ENCODE measurements at regions not wholly inside any gene's neighbourhood (a gene's known extent, or its start where the extent isn't known, plus 50 kb on each side); places are given as distances from the start of the nearest gene placed in this dataset.

DNA sequence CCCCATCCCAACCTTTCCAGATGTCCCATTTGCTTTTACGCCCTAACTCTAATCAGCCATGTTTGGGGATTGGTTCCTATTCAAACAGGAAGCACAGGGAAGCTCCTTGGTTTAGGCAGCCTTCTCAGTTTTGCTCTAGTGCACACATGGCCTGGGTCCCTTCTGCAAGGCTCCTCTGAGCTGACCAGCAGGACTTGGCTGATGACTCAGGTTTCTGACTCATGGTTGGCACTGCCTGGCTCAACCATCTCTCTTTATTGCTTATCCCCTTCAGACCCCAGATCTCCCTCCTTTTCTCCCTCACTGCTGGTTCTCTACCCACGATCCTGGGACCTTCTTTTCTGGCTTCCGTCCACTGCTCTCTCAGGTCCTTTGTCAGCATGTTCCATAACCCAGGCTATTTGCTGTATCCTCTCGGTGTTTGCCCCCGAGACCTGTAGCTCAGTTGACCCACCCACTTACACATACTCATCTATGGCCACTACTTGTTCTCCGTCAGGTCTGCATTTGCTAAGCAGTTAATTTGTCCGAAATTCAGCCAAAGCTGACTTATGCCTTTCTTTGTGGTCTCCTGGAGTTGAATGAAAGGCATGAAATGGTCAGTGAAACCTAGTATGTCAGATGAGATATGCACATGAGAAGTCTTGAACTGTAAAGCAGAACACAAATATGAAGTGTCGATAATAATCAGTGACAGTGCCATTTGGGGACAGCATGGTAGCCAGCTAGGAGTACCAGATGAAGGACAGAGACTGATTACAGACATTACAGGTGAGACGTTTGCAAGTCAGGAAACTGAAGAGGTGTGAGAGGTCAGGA, 323.5 kb upstream of the ROPN1 start:
- Mint-ChIP-seq H3K36me3 (no peaks in the 10 kb centered on the region), H3K27me3 (no peaks in the 10 kb centered on the region), H3K27ac (no peak overlapping the region), H3K4me3 (no peak overlapping the region), H3K9me3 (peaks cover 0 to 4% (median 0%) of the 10 kb centered on the region in 3 donors), H3K4me1 (no peaks in the 10 kb centered on the region)
- ChIA-PET POLR2A (no interaction called here), CTCF (no interaction called here)
- H3K27ac ChIP-seq (ENCODE audit: low read length), result no peak overlapping the region
- 75% methylated on average over 7 of the region's 9 CpGs for WGBS (ENCODE audit: insufficient coverage)
- DNase-seq, result no peak
- no peak for ATAC-seq (replicated peaks in 1 of 4)
- H3K4me3 ChIP-seq (ENCODE audit: control insufficient read depth in 1 of 2, extremely low read depth in 1 of 2, low read length in 1 of 2), result no peak overlapping the region
- no peaks in the 10 kb centered on the region for H3K4me1 ChIP-seq (ENCODE audit: control insufficient read depth in 1 of 2, extremely low read depth in 1 of 2, insufficient read depth in 2 of 2, low read length in 2 of 2)
- peaks cover 0 to 5% of the 10 kb centered on the region in 2 experiments for H3K27me3 ChIP-seq (replicated peaks in 1 of 2; ENCODE audit: control insufficient read depth in 2 of 2, extremely low read depth in 1 of 2, insufficient read depth in 2 of 2, low read length in 1 of 2)
- H3K9me3 ChIP-seq, result no peaks in the 10 kb centered on the region
- H3K36me3 ChIP-seq (ENCODE audit: control insufficient read depth in 2 of 2, extremely low read depth in 1 of 2, insufficient read depth in 1 of 2, low read length in 1 of 2), result no peaks in the 10 kb centered on the region

DNA sequence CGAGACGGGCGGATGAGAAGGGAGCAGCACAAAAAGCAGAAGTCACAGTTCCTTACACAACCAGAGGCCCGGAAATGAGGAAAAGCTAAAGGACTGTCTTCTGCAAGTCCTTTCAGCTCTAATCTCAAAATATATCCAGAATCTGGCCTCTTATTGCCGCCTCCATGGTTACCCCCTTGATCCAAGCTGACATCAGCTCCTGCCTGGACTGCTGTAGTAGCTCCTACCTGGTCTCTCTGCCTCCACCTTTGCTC, 324.0 kb upstream of the ROPN1 start:
- 31% methylated on average over 2 of the region's 5 CpGs for WGBS (ENCODE audit: insufficient coverage)
- no peaks in the 10 kb centered on the region for H3K4me1 ChIP-seq (ENCODE audit: control insufficient read depth in 1 of 2, extremely low read depth in 1 of 2, insufficient read depth in 2 of 2, low read length in 2 of 2)
- peaks cover 0 to 4% (median 0%) of the 10 kb centered on the region in 3 donors for H3K9me3 Mint-ChIP-seq
- ChIA-PET POLR2A (no interaction called here), CTCF (no interaction called here)
- no peaks in the 10 kb centered on the region for H3K4me1 Mint-ChIP-seq
- H3K4me3 Mint-ChIP-seq, result no peak overlapping the region
- no peak overlapping the region for H3K4me3 ChIP-seq (ENCODE audit: control insufficient read depth in 1 of 2, extremely low read depth in 1 of 2, low read length in 1 of 2)
- H3K27me3 ChIP-seq (replicated peaks in 1 of 2; ENCODE audit: control insufficient read depth in 2 of 2, extremely low read depth in 1 of 2, insufficient read depth in 2 of 2, low read length in 1 of 2), result peaks cover 0 to 5% of the 10 kb centered on the region in 2 experiments
- no peak overlapping the region for H3K27ac ChIP-seq (ENCODE audit: low read length)
- ATAC-seq (replicated peaks in 1 of 4), result no peak
- H3K27me3 Mint-ChIP-seq, result peaks cover 0 to 1% of the 10 kb centered on the region in 2 donors
- H3K36me3 Mint-ChIP-seq, result no peaks in the 10 kb centered on the region
- no peak for DNase-seq
- no peaks in the 10 kb centered on the region for H3K36me3 ChIP-seq (ENCODE audit: control insufficient read depth in 2 of 2, extremely low read depth in 1 of 2, insufficient read depth in 1 of 2, low read length in 1 of 2)
- H3K27ac Mint-ChIP-seq, result no peak overlapping the region
- no peaks in the 10 kb centered on the region for H3K9me3 ChIP-seq

DNA sequence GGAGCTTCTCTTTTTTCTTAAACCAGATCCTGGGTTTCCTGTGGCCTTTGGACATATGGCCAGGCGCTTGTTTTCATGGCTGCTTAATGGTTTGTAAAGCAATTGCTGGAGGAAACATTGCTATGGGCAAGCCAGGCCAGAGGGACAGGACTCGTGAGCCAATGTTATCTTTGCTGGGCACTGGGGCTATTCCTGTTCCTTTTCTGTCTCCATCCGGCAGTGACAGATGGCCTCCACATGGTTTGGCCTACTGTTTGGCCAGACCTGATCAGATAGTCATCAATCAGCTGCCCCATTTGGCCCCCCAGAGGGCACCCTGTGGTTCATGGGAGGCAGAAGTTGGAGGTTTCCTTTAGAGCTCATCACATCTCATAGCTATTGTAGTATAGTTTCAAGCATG, 326.1 kb upstream of the ROPN1 start:
- ATAC-seq (replicated peaks in 1 of 4) (no peak), DNase-seq (no peak)
- Histone ChIP-seq H3K4me3 (ENCODE audit: control insufficient read depth in 1 of 2, extremely low read depth in 1 of 2, low read length in 1 of 2) (no peak overlapping the region), H3K4me1 (ENCODE audit: control insufficient read depth in 1 of 2, extremely low read depth in 1 of 2, insufficient read depth in 2 of 2, low read length in 2 of 2) (no peaks in the 10 kb centered on the region), H3K36me3 (ENCODE audit: control insufficient read depth in 2 of 2, extremely low read depth in 1 of 2, insufficient read depth in 1 of 2, low read length in 1 of 2) (no peaks in the 10 kb centered on the region), H3K27ac (ENCODE audit: low read length) (no peak overlapping the region), H3K9me3 (no peaks in the 10 kb centered on the region), H3K27me3 (replicated peaks in 1 of 2; ENCODE audit: control insufficient read depth in 2 of 2, extremely low read depth in 1 of 2, insufficient read depth in 2 of 2, low read length in 1 of 2) (peaks cover 0 to 5% of the 10 kb centered on the region in 2 experiments)
- ChIA-PET POLR2A (no interaction called here), CTCF (no interaction called here)
- H3K4me3 Mint-ChIP-seq, result no peak overlapping the region
- H3K4me1 Mint-ChIP-seq, result no peaks in the 10 kb centered on the region
- WGBS (ENCODE audit: insufficient coverage), result 66% methylated on average over 3 of the region's 3 CpGs
- H3K27ac Mint-ChIP-seq, result no peak overlapping the region
- H3K27me3 Mint-ChIP-seq, result peaks cover 5 to 15% of the 10 kb centered on the region in 2 donors
- peaks cover 0 to 4% (median 0%) of the 10 kb centered on the region in 3 donors for H3K9me3 Mint-ChIP-seq
- no peaks in the 10 kb centered on the region for H3K36me3 Mint-ChIP-seq

DNA sequence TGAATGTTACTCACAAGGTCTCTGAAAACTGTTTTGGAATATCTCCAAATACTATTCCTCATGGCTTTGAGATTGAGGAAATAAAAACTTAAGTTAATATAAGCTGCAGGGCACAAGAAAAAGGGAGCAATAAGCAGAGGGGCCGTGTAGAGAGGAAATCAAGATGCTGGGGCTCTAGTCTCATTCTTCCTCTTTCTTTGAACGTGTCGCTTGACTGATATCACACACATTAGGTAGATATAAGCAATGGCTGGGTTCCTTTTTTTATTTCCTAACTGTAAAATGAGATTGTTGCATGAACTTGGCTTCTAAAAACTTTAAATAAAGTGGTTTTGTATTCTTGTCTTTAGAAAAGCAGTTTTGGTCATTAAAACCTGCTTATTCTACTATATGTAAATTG, 326.7 kb upstream of the ROPN1 start:
- Histone ChIP-seq H3K36me3 (ENCODE audit: control insufficient read depth in 2 of 2, extremely low read depth in 1 of 2, insufficient read depth in 1 of 2, low read length in 1 of 2) (no peaks in the 10 kb centered on the region), H3K4me3 (ENCODE audit: control insufficient read depth in 1 of 2, extremely low read depth in 1 of 2, low read length in 1 of 2) (no peak overlapping the region), H3K27me3 (replicated peaks in 1 of 2; ENCODE audit: control insufficient read depth in 2 of 2, extremely low read depth in 1 of 2, insufficient read depth in 2 of 2, low read length in 1 of 2) (peaks cover 0 to 5% of the 10 kb centered on the region in 2 experiments), H3K27ac (ENCODE audit: low read length) (no peak overlapping the region), H3K4me1 (ENCODE audit: control insufficient read depth in 1 of 2, extremely low read depth in 1 of 2, insufficient read depth in 2 of 2, low read length in 2 of 2) (no peaks in the 10 kb centered on the region), H3K9me3 (no peaks in the 10 kb centered on the region)
- Mint-ChIP-seq H3K4me3 (no peak overlapping the region), H3K4me1 (no peaks in the 10 kb centered on the region), H3K27ac (no peak overlapping the region), H3K27me3 (peaks cover 9 to 15% of the 10 kb centered on the region in 2 donors), H3K36me3 (no peaks in the 10 kb centered on the region), H3K9me3 (peaks cover 0 to 4% (median 0%) of the 10 kb centered on the region in 3 donors)
- DNase-seq, result no peak
- POLR2A ChIA-PET, result interaction anchor here in 1 of 2 donors (0.6 kb wide), 1 partner anchor 25 kb away, joined by 3 read pairs; no protein-coding TSS in a partner anchor
- 0% methylated on average over 1 of the region's 3 CpGs for WGBS (ENCODE audit: insufficient coverage)
- CTCF ChIA-PET, result no interaction called here
- no peak for ATAC-seq (replicated peaks in 1 of 4)

DNA sequence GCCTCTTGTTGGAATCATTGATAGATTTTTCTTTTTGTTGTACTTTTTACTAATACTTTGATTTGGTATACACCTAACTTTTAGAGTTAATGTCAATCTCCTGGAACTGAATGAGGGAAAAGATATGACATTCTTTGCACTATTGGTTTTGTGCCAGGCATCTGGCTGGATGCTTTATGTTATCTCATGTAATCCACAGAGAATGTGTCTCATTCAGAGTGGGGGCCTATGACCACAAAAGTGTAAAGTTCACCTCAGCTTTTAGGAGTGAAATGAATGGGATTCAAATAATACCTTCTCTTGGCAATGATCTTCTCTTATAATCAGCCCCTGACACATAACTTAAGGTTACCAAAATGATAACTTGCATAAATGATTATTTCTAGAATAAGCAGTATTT, 329.1 kb upstream of the ROPN1 start:
- ChIA-PET CTCF (no interaction called here), POLR2A (no interaction called here)
- DNase-seq (no peak), ATAC-seq (replicated peaks in 1 of 4) (no peak)
- no peaks in the 10 kb centered on the region for H3K9me3 Mint-ChIP-seq
- H3K36me3 Mint-ChIP-seq, result no peaks in the 10 kb centered on the region
- Histone ChIP-seq H3K27me3 (replicated peaks in 1 of 2; ENCODE audit: control insufficient read depth in 2 of 2, extremely low read depth in 1 of 2, insufficient read depth in 2 of 2, low read length in 1 of 2) (no peaks in the 10 kb centered on the region), H3K27ac (ENCODE audit: low read length) (no peak overlapping the region), H3K9me3 (no peaks in the 10 kb centered on the region), H3K36me3 (ENCODE audit: control insufficient read depth in 2 of 2, extremely low read depth in 1 of 2, insufficient read depth in 1 of 2, low read length in 1 of 2) (no peaks in the 10 kb centered on the region), H3K4me3 (ENCODE audit: control insufficient read depth in 1 of 2, extremely low read depth in 1 of 2, low read length in 1 of 2) (no peak overlapping the region), H3K4me1 (ENCODE audit: control insufficient read depth in 1 of 2, extremely low read depth in 1 of 2, insufficient read depth in 2 of 2, low read length in 2 of 2) (no peaks in the 10 kb centered on the region)
- H3K4me3 Mint-ChIP-seq, result no peak overlapping the region
- no peaks in the 10 kb centered on the region for H3K4me1 Mint-ChIP-seq
- H3K27ac Mint-ChIP-seq, result no peak overlapping the region
- peaks cover 9 to 18% of the 10 kb centered on the region in 2 donors for H3K27me3 Mint-ChIP-seq

DNA sequence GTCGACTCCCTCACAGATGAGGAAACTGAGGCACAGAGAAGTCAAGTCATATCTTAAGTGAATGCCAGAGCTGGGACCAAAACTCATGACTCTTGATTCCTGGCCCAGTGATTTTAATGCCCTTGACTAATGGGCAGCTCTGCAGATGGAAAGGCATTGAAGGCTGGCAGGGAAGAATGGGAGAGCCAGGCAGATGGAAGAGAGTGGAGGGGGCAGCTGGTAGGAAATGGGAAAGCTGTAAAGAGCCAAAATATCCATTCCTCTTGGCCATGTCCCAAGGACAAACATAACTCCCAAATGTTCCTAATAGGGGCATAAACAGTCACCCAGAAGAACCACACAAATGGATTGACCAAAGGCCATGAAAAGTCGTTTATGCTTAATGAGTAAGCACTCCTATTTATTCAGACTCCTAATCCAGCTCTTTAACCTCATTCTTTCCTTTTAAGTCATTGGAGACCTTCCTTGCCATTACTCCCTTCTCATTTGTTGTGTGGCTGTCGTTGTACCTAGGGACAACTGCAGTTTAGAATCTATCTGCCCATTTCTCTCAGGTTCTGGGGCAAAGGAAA, 330.5 kb upstream of the ROPN1 start:
- Histone ChIP-seq H3K4me3 (ENCODE audit: control insufficient read depth in 1 of 2, extremely low read depth in 1 of 2, low read length in 1 of 2) (no peak overlapping the region), H3K9me3 (no peaks in the 10 kb centered on the region), H3K36me3 (ENCODE audit: control insufficient read depth in 2 of 2, extremely low read depth in 1 of 2, insufficient read depth in 1 of 2, low read length in 1 of 2) (no peaks in the 10 kb centered on the region), H3K4me1 (ENCODE audit: control insufficient read depth in 1 of 2, extremely low read depth in 1 of 2, insufficient read depth in 2 of 2, low read length in 2 of 2) (no peaks in the 10 kb centered on the region), H3K27me3 (replicated peaks in 1 of 2; ENCODE audit: control insufficient read depth in 2 of 2, extremely low read depth in 1 of 2, insufficient read depth in 2 of 2, low read length in 1 of 2) (no peaks in the 10 kb centered on the region), H3K27ac (ENCODE audit: low read length) (no peak overlapping the region)
- 73% methylated on average over 2 of the region's 3 CpGs for WGBS (ENCODE audit: insufficient coverage)
- DNase-seq (no peak), ATAC-seq (replicated peaks in 1 of 4) (no peak)
- H3K4me1 Mint-ChIP-seq, result no peaks in the 10 kb centered on the region
- peaks cover 9 to 18% of the 10 kb centered on the region in 2 donors for H3K27me3 Mint-ChIP-seq
- no peaks in the 10 kb centered on the region for H3K36me3 Mint-ChIP-seq
- H3K4me3 Mint-ChIP-seq, result no peak overlapping the region
- no peak overlapping the region for H3K27ac Mint-ChIP-seq
- POLR2A ChIA-PET, result interaction anchor here in 1 of 2 donors (0.5 kb wide), 1 partner anchor 210 kb away, joined by 3 read pairs; no protein-coding TSS in a partner anchor
- no peaks in the 10 kb centered on the region for H3K9me3 Mint-ChIP-seq
- CTCF ChIA-PET, result no interaction called here

All from T-cell (primary cell).